AG09309 (cell line): ENCODE measurements at regions not wholly inside any gene's neighbourhood (a gene's known extent, or its start where the extent isn't known, plus 50 kb on each side); places are given as distances from the start of the nearest gene placed in this dataset.
A peak's percentile ranks its signal among the peaks of the same experiment; 100 is the strongest.

Experiments used
- DNase-seq: peaks from one replicate; pipeline ENCODE4 v3.0.0-alpha.2; 2010; ENCODE audit warnings: low read depth
- H3K4me3 ChIP-seq: 2 replicates; pipeline ENCODE4 v1.5.1; 2011; ENCODE audit warnings: mild to moderate bottlenecking, low read depth, low read length, moderate library complexity; ENCODE audit not compliant: control insufficient read depth
- TF ChIP-seq, protein P1 (sequence below): IDR thresholded peaks from 2 replicates; pipeline ENCODE4 v1.5.1; 2011; ENCODE audit warnings: mild to moderate bottlenecking, low read depth, low read length, inconsistent platforms; ENCODE audit not compliant: insufficient read depth, control insufficient read depth; ENCODE audit errors: missing control alignments

DNA sequence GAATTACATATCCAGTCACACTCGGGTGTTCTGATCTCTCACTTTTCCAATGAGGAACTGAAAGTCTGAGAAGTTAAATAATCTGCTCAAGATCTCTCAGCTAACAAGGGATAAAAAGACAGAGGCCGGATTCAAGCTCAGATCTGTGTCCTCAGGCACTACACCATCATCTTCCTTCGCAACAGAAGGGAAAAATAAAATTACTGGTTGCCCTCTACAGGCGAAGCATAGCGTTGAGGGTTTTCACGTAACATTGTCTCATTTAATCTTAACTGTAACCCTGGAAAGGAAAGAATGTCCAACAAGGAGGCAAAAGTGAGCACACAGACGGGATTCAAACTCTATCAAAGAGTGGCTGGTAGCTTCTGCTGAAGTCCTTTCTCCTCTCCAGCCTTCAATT is 67.8 kb upstream of the ANKEF1 start:
- H3K4me3 ChIP-seq = no peak overlapping the region
- TF ChIP-seq, protein P1, sequence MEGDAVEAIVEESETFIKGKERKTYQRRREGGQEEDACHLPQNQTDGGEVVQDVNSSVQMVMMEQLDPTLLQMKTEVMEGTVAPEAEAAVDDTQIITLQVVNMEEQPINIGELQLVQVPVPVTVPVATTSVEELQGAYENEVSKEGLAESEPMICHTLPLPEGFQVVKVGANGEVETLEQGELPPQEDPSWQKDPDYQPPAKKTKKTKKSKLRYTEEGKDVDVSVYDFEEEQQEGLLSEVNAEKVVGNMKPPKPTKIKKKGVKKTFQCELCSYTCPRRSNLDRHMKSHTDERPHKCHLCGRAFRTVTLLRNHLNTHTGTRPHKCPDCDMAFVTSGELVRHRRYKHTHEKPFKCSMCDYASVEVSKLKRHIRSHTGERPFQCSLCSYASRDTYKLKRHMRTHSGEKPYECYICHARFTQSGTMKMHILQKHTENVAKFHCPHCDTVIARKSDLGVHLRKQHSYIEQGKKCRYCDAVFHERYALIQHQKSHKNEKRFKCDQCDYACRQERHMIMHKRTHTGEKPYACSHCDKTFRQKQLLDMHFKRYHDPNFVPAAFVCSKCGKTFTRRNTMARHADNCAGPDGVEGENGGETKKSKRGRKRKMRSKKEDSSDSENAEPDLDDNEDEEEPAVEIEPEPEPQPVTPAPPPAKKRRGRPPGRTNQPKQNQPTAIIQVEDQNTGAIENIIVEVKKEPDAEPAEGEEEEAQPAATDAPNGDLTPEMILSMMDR = peak; percentile 17
- no peak for DNase-seq

DNA sequence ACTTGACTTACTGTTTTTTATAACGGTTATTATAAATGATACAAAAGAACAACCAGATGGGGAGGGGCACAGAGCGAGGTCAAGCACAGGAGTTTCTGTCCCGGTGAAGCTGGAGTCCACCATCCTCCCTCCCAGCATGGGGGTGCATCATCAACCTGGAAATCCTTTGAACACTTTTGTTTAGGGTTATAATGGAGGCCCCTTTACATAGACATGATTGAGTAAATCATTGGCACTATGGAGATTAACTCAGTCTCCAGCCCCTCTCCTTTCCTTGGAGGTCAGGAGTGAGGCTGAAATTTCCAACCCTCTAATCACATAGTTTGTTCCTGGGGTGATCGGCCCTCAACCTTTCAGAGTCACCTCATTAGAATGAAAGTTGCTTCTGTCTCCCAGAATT is 71.8 kb upstream of the ANKEF1 start:
- no peak overlapping the region for H3K4me3 ChIP-seq
- DNase-seq = no peak
- TF ChIP-seq, protein P1 = no peak

DNA sequence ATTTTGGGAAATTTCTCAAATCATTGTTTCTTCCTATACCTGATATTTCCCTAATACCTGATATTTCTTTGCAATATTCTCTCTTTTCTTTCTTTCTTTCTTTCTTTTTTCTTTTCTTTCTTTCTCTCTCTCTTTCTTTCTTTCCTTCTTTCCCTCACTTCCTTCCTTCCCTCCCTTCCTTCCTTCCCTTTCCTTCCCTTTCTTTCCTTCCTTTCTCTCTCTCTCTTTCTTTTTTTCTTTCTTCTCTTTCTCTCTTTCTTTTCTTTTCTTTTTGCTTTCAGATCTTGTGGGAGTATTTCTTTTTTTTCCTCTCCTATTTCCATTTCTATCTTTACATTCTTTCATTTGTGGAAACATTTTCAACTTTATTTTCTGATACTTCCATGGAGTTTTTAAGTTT is 76.1 kb upstream of the ANKEF1 start:
- H3K4me3 ChIP-seq = no peak overlapping the region
- TF ChIP-seq, protein P1 = no peak
- no peak for DNase-seq

DNA sequence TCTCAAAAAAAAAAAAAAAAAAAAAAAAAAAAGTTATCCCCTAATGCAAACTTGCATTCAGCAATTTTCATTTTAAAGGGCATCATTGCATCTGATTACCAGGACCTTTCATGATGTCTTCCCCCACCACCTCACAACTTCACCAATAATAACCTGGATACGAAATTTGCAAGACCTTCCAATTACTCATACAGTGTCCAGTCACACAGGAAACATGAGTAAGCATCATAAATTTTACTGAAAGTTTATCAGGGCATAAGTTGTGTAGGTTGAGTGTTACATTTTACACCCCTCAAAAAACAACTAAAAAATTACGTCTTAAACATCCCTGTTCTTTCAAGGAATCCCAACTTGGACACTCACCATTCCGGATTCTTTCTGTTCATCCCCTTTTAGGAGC is 79.1 kb upstream of the ANKEF1 start:
- no peak overlapping the region for H3K4me3 ChIP-seq
- DNase-seq = no peak
- TF ChIP-seq, protein P1 = no peak

DNA sequence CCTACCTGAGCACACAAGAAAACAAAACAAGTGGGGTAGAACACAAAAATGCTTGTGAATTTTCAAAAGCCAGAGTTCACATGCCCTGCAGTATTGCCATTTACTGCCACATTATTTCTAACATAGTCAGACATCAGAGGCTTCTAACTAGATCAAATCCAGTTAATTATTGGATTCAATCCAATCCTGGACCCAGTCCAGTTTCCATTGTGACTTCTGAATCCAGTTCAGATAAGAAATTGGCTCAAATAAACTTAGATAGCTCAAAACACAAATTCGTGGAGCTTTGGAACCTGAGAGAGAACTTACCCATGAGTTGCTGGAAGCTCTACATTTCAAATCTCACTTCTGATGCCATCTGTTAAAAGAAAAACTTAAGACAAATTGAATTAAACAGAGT is 85.2 kb upstream of the ANKEF1 start:
- no peak overlapping the region for H3K4me3 ChIP-seq
- TF ChIP-seq, protein P1 = no peak
- DNase-seq = no peak

DNA sequence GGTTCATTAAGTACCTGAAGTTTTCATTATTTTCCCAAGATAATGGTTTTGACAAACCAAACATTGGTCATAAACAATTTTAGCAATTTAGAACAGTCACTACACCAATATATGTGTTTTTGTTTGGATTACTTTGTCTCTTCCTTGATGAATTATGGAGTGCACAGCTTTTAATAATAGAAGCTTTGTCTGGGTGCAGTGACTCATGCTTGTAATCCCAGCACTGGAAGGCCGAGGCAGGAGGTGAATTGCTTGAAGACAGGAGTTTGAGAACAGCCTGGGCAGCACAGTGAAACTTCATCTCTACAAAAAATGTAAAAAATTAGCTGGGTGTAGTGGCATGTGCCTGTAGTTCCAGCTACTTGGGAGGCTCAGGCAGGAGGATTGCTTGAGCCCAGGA is 89.4 kb upstream of the ANKEF1 start:
- TF ChIP-seq, protein P1 = no peak
- DNase-seq = no peak
- no peak overlapping the region for H3K4me3 ChIP-seq

DNA sequence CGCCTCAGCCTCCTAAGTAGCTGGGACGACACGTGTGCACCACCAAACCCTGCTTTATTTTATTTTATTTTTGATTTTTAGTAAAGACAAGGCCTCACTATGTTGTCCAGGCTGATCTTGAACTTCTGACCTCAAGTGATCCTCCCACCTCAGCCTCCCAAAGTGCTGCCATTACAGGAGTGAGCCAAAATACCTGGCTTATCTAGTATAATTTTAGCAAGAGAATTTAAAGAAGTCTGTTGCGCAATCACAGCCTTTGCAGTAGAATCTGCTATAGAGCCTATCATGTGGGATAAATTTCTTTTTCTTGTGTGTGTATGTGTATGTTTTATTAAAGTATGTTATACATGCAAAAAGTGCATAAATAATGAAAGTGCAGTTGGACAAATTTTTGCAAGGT is 92.1 kb upstream of the ANKEF1 start:
- no peak for DNase-seq
- TF ChIP-seq, protein P1 = no peak
- no peak overlapping the region for H3K4me3 ChIP-seq
